Transverse colon (tissue), 4 donors: ENCODE measurements at regions not wholly inside any gene's neighbourhood (a gene's known extent, or its start where the extent isn't known, plus 50 kb on each side); places are given as distances from the start of the nearest gene placed in this dataset.

Experiments
- DNase-seq: peaks from one replicate; pipeline ENCODE4 v3.0.0-alpha.2; 2019
- H3K27ac ChIP-seq, 4 donors: fragments of 200-600 bp; sonication (generic); 2 replicates each; pipeline ENCODE4 v1.5.1; 2016 to 2018; ENCODE audit warnings: inconsistent platforms in 4 of 4
- H3K27me3 ChIP-seq: fragments of 200-600 bp; sonication (generic); 2 replicates; pipeline ENCODE4 v1.5.1; 2017; ENCODE audit warnings: inconsistent platforms
- H3K36me3 ChIP-seq, 4 donors: fragments of 200-600 bp; sonication (generic); 2 replicates each; pipeline ENCODE4 v1.5.1; 2017 to 2019; ENCODE audit warnings: inconsistent platforms in 4 of 4
- H3K4me1 ChIP-seq, 4 donors: fragments of 200-600 bp; sonication (generic); 2 replicates each; pipeline ENCODE4 v1.5.1; 2017 to 2020; ENCODE audit warnings: inconsistent platforms in 4 of 4
- H3K4me3 ChIP-seq, 4 donors: fragments of 200-600 bp; sonication (generic); 1 replicate in 1 of 4; 2 replicates in 3 of 4; pipeline versions ENCODE4 v1.5.1 to v1.6.1; 2017 to 2019; ENCODE audit warnings: inconsistent platforms in 4 of 4
- H3K9me3 ChIP-seq, 2 donors: fragments of 200-600 bp; sonication (generic); 2 replicates each; pipeline ENCODE4 v1.5.1; 2017 to 2019; ENCODE audit warnings: inconsistent platforms in 2 of 2
- EP300 ChIP-seq: sonication (generic); formaldehyde crosslinking; IDR thresholded peaks from one replicate; pipeline ENCODE4 v1.6.1; 2017; ENCODE audit warnings: antibody characterized with exemption, low read depth
- POLR2A ChIP-seq: fragments of 450-650 bp; IDR thresholded peaks from one replicate; pipeline ENCODE4 v1.6.1; 2016; ENCODE audit warnings: antibody characterized with exemption, mild to moderate bottlenecking, moderate library complexity
- POLR2AphosphoS5 ChIP-seq, 3 donors: sonication (generic); formaldehyde crosslinking; IDR thresholded peaks; one replicate each; pipeline ENCODE4 v1.6.1; 2016; ENCODE audit warnings: antibody characterized with exemption in 3 of 3
- WGBS, 2 donors: methylation state at CpG; one replicate each; pipeline ENCODE4 v1.1.5; 2018; ENCODE audit warnings: low coverage in 1 of 2; 5-methylcytosine and 5-hydroxymethylcytosine counted together
- in situ Hi-C, 4 donors: fragments of 200-750 bp; cut with MboI; loops; one replicate each; pipeline versions ENCODE4 v1.15.0 to v1.15.1; 2017; ENCODE audit warnings: low sequenced_read_pairs in 3 of 4, low pct_ligation_motif_present in 1 of 4, low pct_unique_long_range_greater_than_20kb in 1 of 4
- intact Hi-C: fragments of 100-400 bp; cut with DNase I; formaldehyde crosslinking; loops from one replicate; pipeline ENCODE4 v1.15.1; 2023; ENCODE audit warnings: low total_unique reads
- TF ChIP-seq, protein P1 (sequence below), 5 experiments: fragments of 200-600 bp in 3 of 5; fragments of 450-650 bp in 2 of 5; sonication (generic) in 3 of 5; IDR thresholded peaks; 1 replicate in 2 of 5; 2 replicates in 3 of 5; pipeline ENCODE4 v1.5.1; 2016 to 2017; ENCODE audit warnings: antibody characterized with exemption in 5 of 5, inconsistent platforms in 3 of 5, mild to moderate bottlenecking in 2 of 5, moderate library complexity in 1 of 5

DNA sequence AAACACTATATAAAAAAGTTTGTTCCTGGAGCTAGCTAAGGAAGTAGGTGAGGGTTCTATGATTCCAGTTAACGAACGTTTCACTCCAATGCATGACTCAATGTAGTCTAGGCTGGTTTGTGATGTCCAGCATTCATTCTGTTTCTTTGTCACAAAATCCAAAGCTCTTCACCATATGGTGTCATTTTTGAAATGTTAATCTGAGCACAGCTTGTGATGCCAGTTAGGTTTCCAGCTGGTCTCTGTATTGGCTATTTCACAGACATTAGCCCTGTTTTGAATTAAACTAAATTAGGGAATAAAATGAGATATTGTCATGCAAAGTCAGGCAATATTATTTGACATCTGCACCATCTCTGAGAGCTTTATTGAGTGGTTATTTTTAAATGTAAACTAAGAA lies 159.4 kb downstream of the RBM43 start:
- H3K9me3 ChIP-seq = no peaks in the 10 kb centered on the region
- in situ Hi-C loops = no loop called here
- no peak overlapping the region for H3K27ac ChIP-seq
- no peaks in the 10 kb centered on the region for H3K27me3 ChIP-seq
- H3K4me3 ChIP-seq = no peak overlapping the region
- no peaks in the 10 kb centered on the region for H3K36me3 ChIP-seq
- TF ChIP-seq, protein P1, sequence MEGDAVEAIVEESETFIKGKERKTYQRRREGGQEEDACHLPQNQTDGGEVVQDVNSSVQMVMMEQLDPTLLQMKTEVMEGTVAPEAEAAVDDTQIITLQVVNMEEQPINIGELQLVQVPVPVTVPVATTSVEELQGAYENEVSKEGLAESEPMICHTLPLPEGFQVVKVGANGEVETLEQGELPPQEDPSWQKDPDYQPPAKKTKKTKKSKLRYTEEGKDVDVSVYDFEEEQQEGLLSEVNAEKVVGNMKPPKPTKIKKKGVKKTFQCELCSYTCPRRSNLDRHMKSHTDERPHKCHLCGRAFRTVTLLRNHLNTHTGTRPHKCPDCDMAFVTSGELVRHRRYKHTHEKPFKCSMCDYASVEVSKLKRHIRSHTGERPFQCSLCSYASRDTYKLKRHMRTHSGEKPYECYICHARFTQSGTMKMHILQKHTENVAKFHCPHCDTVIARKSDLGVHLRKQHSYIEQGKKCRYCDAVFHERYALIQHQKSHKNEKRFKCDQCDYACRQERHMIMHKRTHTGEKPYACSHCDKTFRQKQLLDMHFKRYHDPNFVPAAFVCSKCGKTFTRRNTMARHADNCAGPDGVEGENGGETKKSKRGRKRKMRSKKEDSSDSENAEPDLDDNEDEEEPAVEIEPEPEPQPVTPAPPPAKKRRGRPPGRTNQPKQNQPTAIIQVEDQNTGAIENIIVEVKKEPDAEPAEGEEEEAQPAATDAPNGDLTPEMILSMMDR (IDR thresholded peaks at IDR 0.05) = no peak
- TF ChIP-seq POLR2A (no peak), POLR2AphosphoS5 (IDR thresholded peaks at IDR 0.05) (no peak), EP300 (no peak)
- H3K4me1 ChIP-seq = no peaks in the 10 kb centered on the region
- intact Hi-C loops = no loop called here
- no peak for DNase-seq
- WGBS, 2 donors = 59 to 72% methylated on average over 2 of the region's 2 CpGs

DNA sequence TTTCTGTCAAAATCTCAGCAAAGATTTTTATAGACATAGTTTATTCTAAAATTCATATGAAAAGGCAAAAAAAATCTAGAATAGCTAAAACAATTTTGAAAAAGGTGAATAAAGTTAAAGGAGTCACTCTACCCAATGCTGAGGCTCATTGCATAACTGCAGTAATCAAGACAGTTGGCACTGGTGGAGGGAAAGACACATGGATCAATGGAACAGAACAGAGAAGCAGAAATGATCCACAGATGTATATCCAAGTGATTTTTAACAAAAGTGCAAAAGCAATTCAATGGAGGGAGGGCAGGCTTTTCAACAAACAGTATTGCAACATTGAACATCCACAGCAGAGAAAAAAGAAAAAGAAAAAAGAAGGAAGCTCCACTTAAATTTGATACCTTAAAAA lies 162.8 kb downstream of the RBM43 start:
- Histone ChIP-seq H3K27ac (no peak overlapping the region), H3K27me3 (no peaks in the 10 kb centered on the region), H3K36me3 (no peaks in the 10 kb centered on the region), H3K4me1 (no peaks in the 10 kb centered on the region), H3K9me3 (no peaks in the 10 kb centered on the region), H3K4me3 (no peak overlapping the region)
- no peak for DNase-seq
- TF ChIP-seq, protein P1 (IDR thresholded peaks at IDR 0.05) = no peak
- TF ChIP-seq EP300 = no peak
- no peak for TF ChIP-seq POLR2A
- TF ChIP-seq POLR2AphosphoS5 (IDR thresholded peaks at IDR 0.05) = no peak
- intact Hi-C loops = no loop called here
- in situ Hi-C loops = no loop called here

DNA sequence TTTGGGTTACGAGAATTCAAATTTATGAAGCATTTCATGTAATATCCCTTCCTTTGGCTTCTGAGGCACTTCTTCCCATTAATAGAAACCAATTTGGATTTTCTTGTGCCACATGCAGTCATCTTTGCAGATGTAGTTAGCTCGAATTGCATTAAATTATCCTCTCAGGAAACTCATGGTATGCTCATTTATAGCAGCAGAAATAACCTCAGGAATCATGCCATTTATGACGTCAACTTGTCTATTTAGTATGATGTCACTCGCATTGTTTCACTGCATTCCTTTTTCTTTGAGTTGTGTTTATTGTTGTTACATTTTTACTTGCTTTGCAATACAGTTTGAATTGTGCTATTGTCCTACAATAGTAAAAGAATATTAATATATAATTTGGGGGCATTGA lies 163.8 kb downstream of the RBM43 start:
- WGBS, 2 donors = 63 to 73% methylated on average over 3 to 4 of the region's 4 CpGs
- no peaks in the 10 kb centered on the region for H3K27me3 ChIP-seq
- H3K4me1 ChIP-seq = no peaks in the 10 kb centered on the region
- H3K4me3 ChIP-seq = no peak overlapping the region
- H3K27ac ChIP-seq = no peak overlapping the region
- TF ChIP-seq, protein P1 (IDR thresholded peaks at IDR 0.05) = no peak
- TF ChIP-seq EP300 = no peak
- TF ChIP-seq POLR2AphosphoS5 (IDR thresholded peaks at IDR 0.05) = no peak
- no peak for TF ChIP-seq POLR2A
- in situ Hi-C loops (no loop called here), intact Hi-C loops (no loop called here)
- DNase-seq = no peak
- H3K36me3 ChIP-seq = no peaks in the 10 kb centered on the region
- H3K9me3 ChIP-seq = no peaks in the 10 kb centered on the region

DNA sequence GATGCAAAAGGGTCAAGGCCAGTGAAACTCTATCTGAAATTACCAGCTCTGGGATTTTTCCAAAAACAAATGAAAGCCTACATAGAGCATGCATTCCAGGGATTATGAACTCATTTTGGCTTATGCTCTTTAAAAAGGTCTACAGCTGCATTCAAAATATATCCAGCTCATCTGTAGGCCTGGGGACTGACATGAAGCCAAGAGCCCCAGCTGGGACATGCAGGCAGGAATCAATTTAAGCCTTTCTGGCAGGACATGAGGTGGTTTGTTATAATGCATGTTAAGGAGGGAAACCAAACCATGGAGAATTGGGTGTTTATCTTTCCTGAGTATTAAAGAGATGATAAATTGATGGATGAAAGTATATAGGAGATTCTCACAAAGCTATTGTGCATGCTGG lies 164.5 kb downstream of the RBM43 start:
- in situ Hi-C loops = no loop called here

More for the DNA sequence above, 164.5 kb downstream of the RBM43 start:
- Histone ChIP-seq H3K27ac (no peak overlapping the region), H3K4me3 (no peak overlapping the region), H3K27me3 (no peaks in the 10 kb centered on the region), H3K4me1 (no peaks in the 10 kb centered on the region), H3K9me3 (no peaks in the 10 kb centered on the region), H3K36me3 (no peaks in the 10 kb centered on the region)
- intact Hi-C loops = no loop called here
- TF ChIP-seq, protein P1 (IDR thresholded peaks at IDR 0.05) = no peak
- TF ChIP-seq POLR2AphosphoS5 (IDR thresholded peaks at IDR 0.05) (no peak), POLR2A (no peak), EP300 (no peak)
- no peak for DNase-seq
